Urinary bladder (tissue), 3 donors: ENCODE measurements at regions not wholly inside any gene's neighbourhood (a gene's known extent, or its start where the extent isn't known, plus 50 kb on each side); places are given as distances from the start of the nearest gene placed in this dataset.

Source experiments
- DNase-seq: peaks from one replicate; pipeline ENCODE4 v3.0.0-alpha.2; 2015; ENCODE audit errors: extremely low spot score
- H3K27ac ChIP-seq: one replicate; pipeline ENCODE4 v1.5.1; 2013; ENCODE audit warnings: low read depth, mild to moderate bottlenecking, moderate library complexity
- H3K36me3 ChIP-seq: one replicate; pipeline ENCODE4 v1.6.1; 2013; ENCODE audit warnings: mild to moderate bottlenecking, moderate library complexity; ENCODE audit not compliant: insufficient read depth
- H3K4me1 ChIP-seq: one replicate; pipeline ENCODE4 v1.6.1; 2013; ENCODE audit warnings: mild to moderate bottlenecking, moderate library complexity; ENCODE audit not compliant: insufficient read depth
- H3K4me3 ChIP-seq: one replicate; pipeline ENCODE4 v1.5.1; 2013; ENCODE audit warnings: low read depth, low read length
- WGBS: extraction: QIAGEN DNeasy Blood & Tissue Kit; methylation state at CpG from one replicate; pipeline ENCODE4 v1.1.7; 2013; 5-methylcytosine and 5-hydroxymethylcytosine counted together
- donor health status: healthy with polysubstance abuse.
- donor health status: healthy.

- no peaks in the 10 kb centered on the region for H3K4me1 ChIP-seq
- no peaks in the 10 kb centered on the region for H3K36me3 ChIP-seq
- H3K4me3 ChIP-seq = no peak overlapping the region
- DNase-seq = no peak
- H3K27ac ChIP-seq = no peak overlapping the region
- 46% methylated on average over 2 of the region's 2 CpGs for WGBS
Observed at GRCh38 chr11:42528911-42529310, 782.9 kb upstream of the API5 start.

GRCh38 chr11:42536611-42537360 is 775.0 kb upstream of the API5 start:
- no peaks in the 10 kb centered on the region for H3K4me1 ChIP-seq
- no peak for DNase-seq
- no peak overlapping the region for H3K27ac ChIP-seq
- no peak overlapping the region for H3K4me3 ChIP-seq
- H3K36me3 ChIP-seq = no peaks in the 10 kb centered on the region
- WGBS = 87% methylated on average over 5 of the region's 5 CpGs

DNA sequence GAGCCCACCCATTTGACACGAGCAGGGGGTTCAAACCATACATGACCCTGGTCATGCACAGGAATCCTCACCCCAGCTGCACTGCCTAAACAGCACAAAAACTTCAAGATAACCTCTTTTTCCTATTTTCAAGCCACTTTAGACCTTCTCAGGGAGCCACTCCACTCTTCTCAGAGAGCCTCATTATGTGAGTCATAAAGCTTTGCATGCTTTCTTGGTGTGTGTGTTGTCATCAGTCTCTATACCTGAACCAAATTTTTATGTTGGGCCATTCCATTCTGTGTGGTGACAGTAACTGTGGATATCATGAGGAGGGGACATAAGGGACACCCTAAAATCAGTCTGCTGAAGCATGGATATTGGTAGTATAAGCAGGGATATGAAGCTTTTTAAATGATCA is 769.5 kb upstream of the API5 start:
- WGBS = 78% methylated on average over 1 of the region's 1 CpG
- no peaks in the 10 kb centered on the region for H3K36me3 ChIP-seq
- H3K27ac ChIP-seq = no peak overlapping the region
- no peak for DNase-seq
- H3K4me3 ChIP-seq = no peak overlapping the region
- no peaks in the 10 kb centered on the region for H3K4me1 ChIP-seq

- Histone ChIP-seq H3K4me3 (no peak overlapping the region), H3K36me3 (no peaks in the 10 kb centered on the region), H3K27ac (no peak overlapping the region), H3K4me1 (no peaks in the 10 kb centered on the region)
- 28% methylated on average over 1 of the region's 1 CpG for WGBS
- DNase-seq = no peak
Observed at GRCh38 chr11:42543844-42544419, 767.9 kb upstream of the API5 start.

DNA sequence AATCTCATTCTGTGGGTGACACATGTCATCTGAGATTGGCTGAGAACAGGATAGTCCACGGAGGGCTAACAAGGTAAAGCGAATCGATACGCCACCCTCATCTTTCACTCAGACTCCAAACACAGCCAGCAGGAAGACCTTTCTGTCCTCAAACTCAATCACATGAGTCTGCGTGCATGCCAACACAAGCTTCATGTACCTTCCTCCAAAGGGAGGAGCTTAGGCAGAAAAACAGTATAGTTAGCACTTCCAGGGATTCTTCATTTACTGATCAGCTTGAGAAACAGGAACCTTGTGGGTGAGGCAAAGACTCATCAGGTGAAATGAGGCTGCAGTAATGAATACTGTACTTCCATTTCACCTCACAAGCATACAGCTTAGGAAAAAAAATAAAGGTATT is 767.1 kb upstream of the API5 start:
- no peaks in the 10 kb centered on the region for H3K4me1 ChIP-seq
- no peak overlapping the region for H3K27ac ChIP-seq
- H3K36me3 ChIP-seq = no peaks in the 10 kb centered on the region
- no peak for DNase-seq
- WGBS = 73% methylated on average over 5 of the region's 5 CpGs
- H3K4me3 ChIP-seq = no peak overlapping the region

- H3K4me3 ChIP-seq = no peak overlapping the region
- H3K27ac ChIP-seq = no peak overlapping the region
- WGBS = 83% methylated on average over 3 of the region's 3 CpGs
- no peaks in the 10 kb centered on the region for H3K36me3 ChIP-seq
- no peaks in the 10 kb centered on the region for H3K4me1 ChIP-seq
- DNase-seq = no peak
Observed at GRCh38 chr11:42545954-42546353, 765.8 kb upstream of the API5 start.

GRCh38 chr11:42552786-42553185 is 759.0 kb upstream of the API5 start:
- no peak overlapping the region for H3K4me3 ChIP-seq
- DNase-seq = no peak
- H3K36me3 ChIP-seq = no peaks in the 10 kb centered on the region
- no peak overlapping the region for H3K27ac ChIP-seq
- WGBS = 52% methylated on average over 3 of the region's 3 CpGs
- no peaks in the 10 kb centered on the region for H3K4me1 ChIP-seq

DNA sequence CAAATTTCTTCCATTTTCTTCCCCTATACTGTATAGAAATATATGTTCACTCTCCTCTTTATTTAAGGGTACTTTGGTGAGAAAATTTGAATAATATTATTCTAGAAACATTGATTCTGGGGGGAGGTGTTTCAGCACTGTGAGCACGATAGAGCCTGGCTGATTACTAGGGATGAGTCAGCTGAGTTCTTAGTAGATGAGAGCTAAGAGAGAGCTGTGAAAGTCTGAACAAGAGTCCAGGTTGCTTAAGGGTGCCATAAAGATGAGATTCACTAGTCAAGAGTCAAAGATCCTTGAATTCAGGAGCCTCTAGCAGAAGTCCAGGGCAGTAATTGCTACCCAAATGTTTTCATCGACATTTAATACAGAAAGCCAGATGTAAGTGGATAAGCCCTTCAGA is 756.6 kb upstream of the API5 start:
- no peaks in the 10 kb centered on the region for H3K36me3 ChIP-seq
- WGBS = 57% methylated on average over 2 of the region's 2 CpGs
- no peak for DNase-seq
- no peak overlapping the region for H3K27ac ChIP-seq
- H3K4me1 ChIP-seq = no peaks in the 10 kb centered on the region
- no peak overlapping the region for H3K4me3 ChIP-seq

GRCh38 chr11:42571131-42571877 is 740.5 kb upstream of the API5 start:
- H3K4me3 ChIP-seq = no peak overlapping the region
- 65% methylated on average over 12 of the region's 12 CpGs for WGBS
- H3K4me1 ChIP-seq = no peaks in the 10 kb centered on the region
- no peak for DNase-seq
- no peaks in the 10 kb centered on the region for H3K36me3 ChIP-seq
- no peak overlapping the region for H3K27ac ChIP-seq

DNA sequence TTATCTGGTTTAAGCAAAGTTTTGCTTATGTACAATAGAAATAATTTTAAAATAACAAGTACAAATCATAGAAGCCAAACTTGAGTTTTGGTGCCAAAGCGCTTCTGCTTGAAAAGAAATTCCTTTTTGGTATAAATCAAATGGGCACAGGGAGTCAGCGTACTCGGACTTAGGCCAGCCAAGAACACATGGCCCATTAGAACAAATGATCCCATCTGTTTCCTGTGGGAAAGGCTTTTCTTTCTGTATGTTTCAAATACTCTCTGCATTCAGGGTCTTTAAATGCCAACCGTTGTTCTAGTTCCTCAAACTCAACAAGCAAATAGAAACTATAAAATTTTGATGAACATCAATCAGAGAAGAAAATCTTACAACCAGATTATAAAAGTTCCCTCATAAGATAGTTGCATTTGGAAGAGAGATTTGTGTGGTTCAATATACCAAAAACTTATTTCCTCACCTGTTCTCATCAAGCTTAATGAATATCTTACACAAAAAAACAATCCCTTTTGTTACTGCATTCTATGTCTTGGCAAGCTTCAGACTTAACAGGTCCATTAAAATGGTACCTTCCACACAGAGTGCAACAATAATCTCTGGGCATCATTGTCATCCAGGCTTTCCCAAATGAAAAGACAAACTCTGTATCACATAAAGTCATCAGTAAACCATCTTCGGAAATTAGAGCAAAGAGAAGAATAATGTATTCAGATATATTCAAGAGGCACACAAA is 739.8 kb upstream of the API5 start:
- H3K27ac ChIP-seq = no peak overlapping the region
- DNase-seq = no peak
- 72% methylated on average over 5 of the region's 5 CpGs for WGBS
- no peak overlapping the region for H3K4me3 ChIP-seq
- no peaks in the 10 kb centered on the region for H3K36me3 ChIP-seq
- no peaks in the 10 kb centered on the region for H3K4me1 ChIP-seq

DNA sequence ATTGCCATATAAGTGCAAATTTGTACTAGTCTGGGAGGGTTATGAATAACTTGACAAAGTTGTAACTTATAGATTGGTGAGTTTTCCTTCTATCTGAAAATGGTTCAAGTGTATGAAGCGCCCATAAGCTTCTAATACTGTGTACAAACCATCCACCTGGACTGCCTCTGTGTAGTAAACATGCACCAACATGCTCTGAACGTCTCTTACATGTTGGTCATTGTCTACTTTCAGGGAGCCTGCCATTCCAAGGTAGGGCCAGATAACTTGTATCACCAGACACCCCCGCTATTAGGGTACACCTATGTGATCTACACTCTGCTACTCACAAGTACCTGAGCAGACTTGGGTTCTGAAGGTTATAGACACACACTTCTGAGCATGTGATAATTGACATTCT is 735.5 kb upstream of the API5 start:
- 83% methylated on average over 3 of the region's 3 CpGs for WGBS
- no peak for DNase-seq
- Histone ChIP-seq H3K4me3 (no peak overlapping the region), H3K4me1 (no peaks in the 10 kb centered on the region), H3K27ac (no peak overlapping the region), H3K36me3 (no peaks in the 10 kb centered on the region)

GRCh38 chr11:42589286-42589685 is 722.5 kb upstream of the API5 start:
- DNase-seq = no peak
- Histone ChIP-seq H3K4me1 (no peaks in the 10 kb centered on the region), H3K27ac (no peak overlapping the region), H3K4me3 (no peak overlapping the region), H3K36me3 (no peaks in the 10 kb centered on the region)
- WGBS = 27% methylated on average over 2 of the region's 2 CpGs

- 66% methylated on average over 2 of the region's 2 CpGs for WGBS
Observed at GRCh38 chr11:42591841-42592240, 720.0 kb upstream of the API5 start.

More at GRCh38 chr11:42591841-42592240, 720.0 kb upstream of the API5 start:
- DNase-seq = no peak
- H3K27ac ChIP-seq = no peak overlapping the region
- H3K4me3 ChIP-seq = no peak overlapping the region
- no peaks in the 10 kb centered on the region for H3K36me3 ChIP-seq
- no peaks in the 10 kb centered on the region for H3K4me1 ChIP-seq
